Loucy (cell line): ENCODE measurements at regions not wholly inside any gene's neighbourhood (a gene's known extent, or its start where the extent isn't known, plus 50 kb on each side); places are given as distances from the start of the nearest gene placed in this dataset.

ENCODE experiments used
- H2AFZ ChIP-seq: fragments of 200-600 bp; sonication (generic); 2 replicates; pipeline ENCODE4 v1.6.0; 2016; ENCODE audit warnings: antibody characterized with exemption, mild to moderate bottlenecking, low read length, moderate library complexity
- H3F3A ChIP-seq: fragments of 200-600 bp; 2 replicates; pipeline ENCODE4 v1.6.0; 2016; ENCODE audit warnings: antibody characterized with exemption, low read depth, mild to moderate bottlenecking
- H3K27me3 ChIP-seq: fragments of 200-600 bp; sonication (generic); 2 replicates; pipeline ENCODE4 v1.6.1; 2014; ENCODE audit warnings: low read length, mild to moderate bottlenecking; ENCODE audit not compliant: insufficient read depth, poor library complexity, severe bottlenecking
- H3K36me3 ChIP-seq: fragments of 200-600 bp; sonication (generic); 2 replicates; pipeline ENCODE4 v1.6.1; 2016; ENCODE audit warnings: low read length; ENCODE audit not compliant: insufficient read depth
- H3K4me1 ChIP-seq: fragments of 200-600 bp; sonication (generic); 2 replicates; pipeline ENCODE4 v1.5.1; 2014; ENCODE audit warnings: low read length, mild to moderate bottlenecking; ENCODE audit not compliant: insufficient read depth, poor library complexity, severe bottlenecking
- H3K4me2 ChIP-seq: fragments of 200-600 bp; sonication (generic); 2 replicates; pipeline ENCODE4 v1.6.0; 2014; ENCODE audit warnings: antibody characterized with exemption, low read length, low read depth, mild to moderate bottlenecking; ENCODE audit not compliant: poor library complexity, severe bottlenecking
- H3K4me3 ChIP-seq: fragments of 200-600 bp; sonication (generic); 2 replicates; pipeline ENCODE4 v1.5.1; 2014; ENCODE audit warnings: low read length, mild to moderate bottlenecking, mixed read lengths; ENCODE audit not compliant: poor library complexity, severe bottlenecking
- H3K79me2 ChIP-seq: fragments of 200-600 bp; sonication (generic); 2 replicates; pipeline ENCODE4 v1.6.1; 2014; ENCODE audit warnings: low read length; ENCODE audit not compliant: insufficient read depth
- H3K9ac ChIP-seq: fragments of 200-600 bp; sonication (generic); 2 replicates; pipeline ENCODE4 v1.6.0; 2014; ENCODE audit warnings: mild to moderate bottlenecking, low read depth, low read length, moderate library complexity; ENCODE audit not compliant: poor library complexity, severe bottlenecking
- H3K9me2 ChIP-seq: fragments of 200-600 bp; sonication (generic); replicated peaks from 2 replicates; pipeline ENCODE4 v1.6.1; 2016; ENCODE audit warnings: low read depth, low read length, mixed read lengths
- H3K9me3 ChIP-seq: fragments of 200-600 bp; sonication (generic); 2 replicates; pipeline ENCODE4 v1.6.1; 2014; ENCODE audit warnings: mild to moderate bottlenecking, antibody characterized with exemption, low read length, low read depth; ENCODE audit not compliant: insufficient read depth
- H4K20me1 ChIP-seq: fragments of 200-600 bp; sonication (generic); 2 replicates; pipeline ENCODE4 v1.6.0; 2014; ENCODE audit warnings: antibody characterized with exemption, low read length, mild to moderate bottlenecking; ENCODE audit not compliant: insufficient read depth, poor library complexity, severe bottlenecking
- EZH2phosphoT487 ChIP-seq: fragments of 200-600 bp; IDR thresholded peaks from 2 replicates; pipeline ENCODE4 v1.6.1; 2018; ENCODE audit warnings: antibody characterized with exemption, mild to moderate bottlenecking, moderate library complexity, borderline replicate concordance
- TF ChIP-seq, protein P1 (sequence below): fragments of 200-600 bp; sonication (generic); conservative IDR thresholded peaks from 2 replicates; pipeline ENCODE4 v1.5.1; 2014; ENCODE audit warnings: mild to moderate bottlenecking, antibody characterized with exemption, low read length

GRCh38 chr4:20444599-20445337 is 193.1 kb downstream of the SLIT2 start:
- Histone ChIP-seq H3K9me2 (no peaks in the 10 kb centered on the region), H3F3A (no peaks in the 10 kb centered on the region), H3K27me3 (no peaks in the 10 kb centered on the region), H3K4me3 (no peak overlapping the region), H3K4me2 (no peak overlapping the region), H3K9ac (no peak overlapping the region), H2AFZ (no peak overlapping the region), H4K20me1 (no peaks in the 10 kb centered on the region), H3K79me2 (no peaks in the 10 kb centered on the region), H3K36me3 (no peaks in the 10 kb centered on the region), H3K4me1 (no peaks in the 10 kb centered on the region), H3K9me3 (no peaks in the 10 kb centered on the region)
- TF ChIP-seq EZH2phosphoT487 = no peak
- TF ChIP-seq, protein P1, sequence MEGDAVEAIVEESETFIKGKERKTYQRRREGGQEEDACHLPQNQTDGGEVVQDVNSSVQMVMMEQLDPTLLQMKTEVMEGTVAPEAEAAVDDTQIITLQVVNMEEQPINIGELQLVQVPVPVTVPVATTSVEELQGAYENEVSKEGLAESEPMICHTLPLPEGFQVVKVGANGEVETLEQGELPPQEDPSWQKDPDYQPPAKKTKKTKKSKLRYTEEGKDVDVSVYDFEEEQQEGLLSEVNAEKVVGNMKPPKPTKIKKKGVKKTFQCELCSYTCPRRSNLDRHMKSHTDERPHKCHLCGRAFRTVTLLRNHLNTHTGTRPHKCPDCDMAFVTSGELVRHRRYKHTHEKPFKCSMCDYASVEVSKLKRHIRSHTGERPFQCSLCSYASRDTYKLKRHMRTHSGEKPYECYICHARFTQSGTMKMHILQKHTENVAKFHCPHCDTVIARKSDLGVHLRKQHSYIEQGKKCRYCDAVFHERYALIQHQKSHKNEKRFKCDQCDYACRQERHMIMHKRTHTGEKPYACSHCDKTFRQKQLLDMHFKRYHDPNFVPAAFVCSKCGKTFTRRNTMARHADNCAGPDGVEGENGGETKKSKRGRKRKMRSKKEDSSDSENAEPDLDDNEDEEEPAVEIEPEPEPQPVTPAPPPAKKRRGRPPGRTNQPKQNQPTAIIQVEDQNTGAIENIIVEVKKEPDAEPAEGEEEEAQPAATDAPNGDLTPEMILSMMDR = no peak

DNA sequence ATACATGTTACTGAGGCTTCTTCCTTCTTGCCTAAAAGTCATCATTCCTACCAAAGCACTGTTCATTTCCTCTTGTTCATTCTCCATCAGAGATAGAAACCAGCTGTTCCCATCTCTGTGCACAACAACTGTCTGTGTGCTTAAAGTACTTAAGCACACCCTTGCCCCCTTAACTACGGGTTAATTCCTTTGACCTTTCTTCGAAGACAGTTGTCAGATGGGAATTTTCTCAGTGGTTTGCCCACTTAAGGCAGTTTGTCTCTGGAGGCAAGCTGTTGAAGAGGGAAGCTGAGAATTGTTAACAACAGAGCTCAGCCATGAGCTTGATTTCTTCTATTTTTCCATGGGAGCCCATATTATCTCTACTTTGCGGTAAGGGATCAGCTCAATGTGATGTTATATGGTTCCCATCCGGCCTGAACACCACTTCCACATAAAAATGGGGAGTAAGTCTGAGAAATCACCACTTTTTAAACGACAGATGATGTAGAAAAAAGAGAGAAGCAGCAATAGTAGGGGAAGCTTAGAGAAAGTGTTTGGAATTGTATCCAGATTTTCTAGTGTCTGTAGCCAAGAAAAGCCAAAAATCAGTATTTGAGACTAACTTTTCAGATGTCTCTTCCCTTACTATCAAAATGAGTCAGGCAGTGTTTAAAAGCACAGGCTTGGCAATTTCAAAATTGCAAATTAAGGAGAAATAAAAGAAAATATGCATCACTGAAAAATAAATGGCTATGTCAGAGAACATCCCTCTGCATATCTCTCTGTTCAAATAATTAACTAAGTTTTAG is 194.4 kb downstream of the SLIT2 start:
- TF ChIP-seq, protein P1 = no peak
- TF ChIP-seq EZH2phosphoT487 = no peak
- H3K4me3 ChIP-seq = no peak overlapping the region
- H2AFZ ChIP-seq = no peak overlapping the region
- no peaks in the 10 kb centered on the region for H3K79me2 ChIP-seq
- no peaks in the 10 kb centered on the region for H3K4me1 ChIP-seq
- H3K9me2 ChIP-seq = no peaks in the 10 kb centered on the region
- H3K4me2 ChIP-seq = no peak overlapping the region
- no peak overlapping the region for H3K9ac ChIP-seq
- H4K20me1 ChIP-seq = no peaks in the 10 kb centered on the region
- no peaks in the 10 kb centered on the region for H3F3A ChIP-seq
- H3K9me3 ChIP-seq = no peaks in the 10 kb centered on the region
- H3K27me3 ChIP-seq = no peaks in the 10 kb centered on the region
- H3K36me3 ChIP-seq = no peaks in the 10 kb centered on the region

DNA sequence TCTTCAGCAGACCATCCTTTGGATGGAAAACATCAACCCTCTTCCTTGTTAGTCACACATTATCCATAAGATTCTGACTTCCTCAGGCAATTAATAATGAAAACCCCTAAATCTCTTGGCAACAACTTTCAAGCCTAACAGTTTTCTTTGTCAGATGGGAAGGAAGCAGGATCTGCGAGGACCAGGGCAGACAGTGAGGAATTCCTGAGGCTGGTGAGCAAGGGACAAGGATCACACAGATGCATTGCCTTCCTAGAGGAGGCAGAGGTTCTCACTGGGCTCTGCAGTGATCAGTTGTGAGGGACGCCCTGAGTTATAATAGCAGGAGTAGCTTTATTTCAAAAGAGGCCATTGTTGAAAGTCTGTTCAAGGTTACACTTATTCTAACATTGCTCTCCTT is 195.4 kb downstream of the SLIT2 start:
- H3K4me1 ChIP-seq = no peaks in the 10 kb centered on the region
- H3K36me3 ChIP-seq = no peaks in the 10 kb centered on the region
- H3K9me2 ChIP-seq = no peaks in the 10 kb centered on the region
- H3K9me3 ChIP-seq = no peaks in the 10 kb centered on the region
- no peak overlapping the region for H3K9ac ChIP-seq
- no peak overlapping the region for H3K4me3 ChIP-seq
- H3K4me2 ChIP-seq = no peak overlapping the region
- H3F3A ChIP-seq = no peaks in the 10 kb centered on the region
- H4K20me1 ChIP-seq = no peaks in the 10 kb centered on the region
- no peak for TF ChIP-seq EZH2phosphoT487
- TF ChIP-seq, protein P1 = no peak
- H3K27me3 ChIP-seq = no peaks in the 10 kb centered on the region
- H3K79me2 ChIP-seq = no peaks in the 10 kb centered on the region
- no peak overlapping the region for H2AFZ ChIP-seq
